Smooth muscle cell (in vitro differentiated cells): ENCODE measurements at regions not wholly inside any gene's neighbourhood (a gene's known extent, or its start where the extent isn't known, plus 50 kb on each side); places are given as distances from the start of the nearest gene placed in this dataset.

Experiments used
- DNase-seq: peaks from one replicate; lab custom pipeline; 2025; ENCODE audit not compliant: unreplicated experiment; lab: John Stamatoyannopoulos, UW
- H2AFZ ChIP-seq: fragments of 200-600 bp; sonication (generic); 2 replicates; pipeline ENCODE4 v1.6.0; 2016; ENCODE audit warnings: antibody characterized with exemption, low read depth, mild to moderate bottlenecking
- H3F3A ChIP-seq: fragments of 200-600 bp; sonication (generic); 2 replicates; pipeline ENCODE4 v1.6.0; 2017; ENCODE audit warnings: antibody characterized with exemption, low read depth
- H3K27ac ChIP-seq: fragments of 200-600 bp; sonication (generic); 2 replicates; pipeline ENCODE4 v1.5.1; 2016; ENCODE audit warnings: low read depth, mild to moderate bottlenecking
- H3K27me3 ChIP-seq: fragments of 200-600 bp; sonication (generic); 2 replicates; pipeline ENCODE4 v1.6.1; 2016; ENCODE audit warnings: low read depth, mild to moderate bottlenecking
- H3K36me3 ChIP-seq: fragments of 200-600 bp; sonication (generic); 2 replicates; pipeline ENCODE4 v1.5.1; 2016; ENCODE audit warnings: low read depth
- H3K4me1 ChIP-seq: fragments of 200-600 bp; sonication (generic); 2 replicates; pipeline ENCODE4 v1.5.1; 2016; ENCODE audit warnings: low read depth
- H3K4me2 ChIP-seq: fragments of 200-600 bp; sonication (generic); 2 replicates; pipeline ENCODE4 v1.6.0; 2016; ENCODE audit warnings: mild to moderate bottlenecking
- H3K4me3 ChIP-seq: fragments of 200-600 bp; sonication (generic); 2 replicates; pipeline ENCODE4 v1.5.1; 2016; ENCODE audit warnings: mild to moderate bottlenecking
- H3K79me2 ChIP-seq: fragments of 200-600 bp; sonication (generic); 2 replicates; pipeline ENCODE4 v1.6.0; 2016; ENCODE audit warnings: low read depth, mild to moderate bottlenecking
- H3K9ac ChIP-seq: fragments of 200-600 bp; sonication (generic); 2 replicates; pipeline ENCODE4 v1.6.0; 2016; ENCODE audit warnings: low read depth
- H3K9me3 ChIP-seq: fragments of 200-600 bp; sonication (generic); replicated peaks from 2 replicates; pipeline ENCODE4 v1.5.1; 2016; ENCODE audit warnings: low read depth
- H4K20me1 ChIP-seq: fragments of 200-600 bp; sonication (generic); 2 replicates; pipeline ENCODE4 v1.6.0; 2016; ENCODE audit warnings: low read depth
- WGBS: methylation state at CpG from one replicate; pipeline ENCODE4 v1.1.7; 2016; ENCODE audit warnings: low lambda C conversion rate; 5-methylcytosine and 5-hydroxymethylcytosine counted together
- TF ChIP-seq, protein P1 (sequence below): fragments of 200-600 bp; sonication (generic); IDR thresholded peaks from 2 replicates; pipeline ENCODE4 v1.5.1; 2017; ENCODE audit warnings: borderline replicate concordance, mild to moderate bottlenecking, antibody characterized with exemption; ENCODE audit not compliant: insufficient read depth, poor library complexity, severe bottlenecking

GRCh38 chr4:132383571-132384199 is 765.4 kb upstream of the PCDH10 start:
- Histone ChIP-seq H3K9ac (no peak overlapping the region), H3K27me3 (no peaks in the 10 kb centered on the region), H2AFZ (no peak overlapping the region), H3K36me3 (no peaks in the 10 kb centered on the region), H4K20me1 (no peaks in the 10 kb centered on the region), H3K4me3 (no peak overlapping the region), H3F3A (no peaks in the 10 kb centered on the region), H3K27ac (no peak overlapping the region), H3K79me2 (no peaks in the 10 kb centered on the region), H3K9me3 (no peaks in the 10 kb centered on the region), H3K4me1 (no peaks in the 10 kb centered on the region), H3K4me2 (no peak overlapping the region)
- DNase-seq = no peak
- TF ChIP-seq, protein P1, sequence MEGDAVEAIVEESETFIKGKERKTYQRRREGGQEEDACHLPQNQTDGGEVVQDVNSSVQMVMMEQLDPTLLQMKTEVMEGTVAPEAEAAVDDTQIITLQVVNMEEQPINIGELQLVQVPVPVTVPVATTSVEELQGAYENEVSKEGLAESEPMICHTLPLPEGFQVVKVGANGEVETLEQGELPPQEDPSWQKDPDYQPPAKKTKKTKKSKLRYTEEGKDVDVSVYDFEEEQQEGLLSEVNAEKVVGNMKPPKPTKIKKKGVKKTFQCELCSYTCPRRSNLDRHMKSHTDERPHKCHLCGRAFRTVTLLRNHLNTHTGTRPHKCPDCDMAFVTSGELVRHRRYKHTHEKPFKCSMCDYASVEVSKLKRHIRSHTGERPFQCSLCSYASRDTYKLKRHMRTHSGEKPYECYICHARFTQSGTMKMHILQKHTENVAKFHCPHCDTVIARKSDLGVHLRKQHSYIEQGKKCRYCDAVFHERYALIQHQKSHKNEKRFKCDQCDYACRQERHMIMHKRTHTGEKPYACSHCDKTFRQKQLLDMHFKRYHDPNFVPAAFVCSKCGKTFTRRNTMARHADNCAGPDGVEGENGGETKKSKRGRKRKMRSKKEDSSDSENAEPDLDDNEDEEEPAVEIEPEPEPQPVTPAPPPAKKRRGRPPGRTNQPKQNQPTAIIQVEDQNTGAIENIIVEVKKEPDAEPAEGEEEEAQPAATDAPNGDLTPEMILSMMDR = no peak
- WGBS = 60% methylated on average over 1 of the region's 1 CpG

- H3K36me3 ChIP-seq = no peaks in the 10 kb centered on the region
- no peak overlapping the region for H2AFZ ChIP-seq
- no peak overlapping the region for H3K27ac ChIP-seq
- no peaks in the 10 kb centered on the region for H4K20me1 ChIP-seq
- no peaks in the 10 kb centered on the region for H3K79me2 ChIP-seq
- no peaks in the 10 kb centered on the region for H3K4me1 ChIP-seq
- TF ChIP-seq, protein P1 = no peak
- no peak overlapping the region for H3K4me2 ChIP-seq
- no peak overlapping the region for H3K9ac ChIP-seq
- no peaks in the 10 kb centered on the region for H3K27me3 ChIP-seq
- H3F3A ChIP-seq = no peaks in the 10 kb centered on the region
- 81% methylated on average over 2 of the region's 2 CpGs for WGBS
- no peak for DNase-seq
- no peaks in the 10 kb centered on the region for H3K9me3 ChIP-seq
- H3K4me3 ChIP-seq = no peak overlapping the region
Observed at GRCh38 chr4:132384709-132385108, 764.4 kb upstream of the PCDH10 start.

GRCh38 chr4:132386130-132386529 is 763.0 kb upstream of the PCDH10 start:
- TF ChIP-seq, protein P1 = no peak
- 89% methylated on average over 3 of the region's 3 CpGs for WGBS
- Histone ChIP-seq H3K79me2 (no peaks in the 10 kb centered on the region), H3K4me1 (no peaks in the 10 kb centered on the region), H2AFZ (no peak overlapping the region), H3F3A (no peaks in the 10 kb centered on the region), H4K20me1 (no peaks in the 10 kb centered on the region), H3K27ac (no peak overlapping the region), H3K27me3 (no peaks in the 10 kb centered on the region), H3K4me3 (no peak overlapping the region), H3K36me3 (no peaks in the 10 kb centered on the region), H3K9ac (no peak overlapping the region), H3K4me2 (no peak overlapping the region), H3K9me3 (no peaks in the 10 kb centered on the region)
- DNase-seq = no peak

DNA sequence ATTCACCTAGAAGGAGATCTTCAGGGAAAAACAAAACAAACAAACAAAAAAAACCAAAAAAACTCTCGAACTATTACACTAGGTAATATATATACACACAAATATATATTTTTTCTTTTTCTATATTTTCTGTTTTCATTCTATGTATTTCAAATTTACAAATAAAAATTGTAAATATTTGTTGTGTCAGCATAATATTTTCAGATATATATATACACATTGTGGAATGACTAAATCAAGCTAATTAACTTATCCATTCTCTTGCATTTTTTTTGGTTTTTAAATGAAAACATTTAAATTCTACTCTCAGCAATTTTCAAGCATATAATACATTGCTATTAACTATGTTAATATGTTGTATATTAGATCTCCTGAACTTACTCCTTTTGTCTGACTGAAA is 762.0 kb upstream of the PCDH10 start:
- no peaks in the 10 kb centered on the region for H3K27me3 ChIP-seq
- no peak overlapping the region for H2AFZ ChIP-seq

More for the DNA sequence above, 762.0 kb upstream of the PCDH10 start:
- Histone ChIP-seq H3K36me3 (no peaks in the 10 kb centered on the region), H3K27ac (no peak overlapping the region), H3K4me1 (no peaks in the 10 kb centered on the region), H3K9ac (no peak overlapping the region), H3F3A (no peaks in the 10 kb centered on the region), H3K9me3 (no peaks in the 10 kb centered on the region), H3K79me2 (no peaks in the 10 kb centered on the region), H3K4me3 (no peak overlapping the region), H4K20me1 (no peaks in the 10 kb centered on the region), H3K4me2 (no peak overlapping the region)
- DNase-seq = no peak
- TF ChIP-seq, protein P1 = no peak
- WGBS = 72% methylated on average over 1 of the region's 1 CpG
